NCI-H1105 (cell line): ENCODE measurements at regions not wholly inside any gene's neighbourhood (a gene's known extent, or its start where the extent isn't known, plus 50 kb on each side); places are given as distances from the start of the nearest gene placed in this dataset.
"Not testable (repeated sequence)": the region's sequence is repeated elsewhere in the genome, so short reads cannot be mapped to it uniquely, and the experiment has no call there.

ENCODE experiments used
- DNase-seq: peaks from one replicate; lab custom pipeline; 2025; lab: John Stamatoyannopoulos, UW

GRCh38 chr4:181821039-181822004, 421.9 kb upstream of the TENM3 start:
- no peak for DNase-seq

DNA sequence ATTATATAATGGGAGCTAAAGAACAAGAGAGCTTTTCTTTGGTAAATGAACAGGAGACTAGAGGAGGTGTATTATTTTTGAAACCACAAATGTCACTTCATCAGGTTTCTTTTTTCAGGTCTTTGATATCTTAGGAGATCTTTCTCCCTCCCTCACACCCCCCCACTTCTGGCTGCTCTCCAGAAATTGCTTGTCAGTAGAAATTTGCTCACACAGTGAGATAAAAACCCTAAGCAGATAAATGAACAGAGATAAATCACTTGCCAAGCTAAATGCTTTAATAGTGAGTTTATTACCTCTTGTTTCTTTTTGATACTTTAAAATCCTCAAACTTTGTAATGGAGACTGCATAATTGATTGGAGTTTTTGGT, 421.2 kb upstream of the TENM3 start:
- DNase-seq = peak; percentile 38

GRCh38 chr4:181823183-181823582, 420.0 kb upstream of the TENM3 start:
- DNase-seq = no peak

DNA sequence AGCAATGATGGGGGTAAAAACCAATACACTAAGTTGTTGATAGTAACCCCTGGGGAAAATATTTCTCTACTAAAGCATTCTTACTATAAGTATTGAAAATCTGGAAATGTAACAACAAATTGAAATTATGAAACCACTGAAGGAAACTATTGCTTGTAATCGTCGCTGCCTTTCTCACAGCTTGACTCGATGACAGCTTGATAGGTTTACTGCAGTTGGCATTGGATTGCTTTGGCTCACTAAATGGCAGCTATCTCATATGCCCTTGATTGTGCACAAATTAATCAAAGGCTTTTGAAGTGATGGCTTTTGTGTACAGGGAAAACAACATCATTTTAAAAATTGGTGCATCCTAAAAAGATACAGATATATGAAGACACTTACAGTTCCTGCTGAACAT, 419.6 kb upstream of the TENM3 start:
- DNase-seq = no peak

GRCh38 chr4:181825564-181825963, 417.6 kb upstream of the TENM3 start:
- DNase-seq = no peak

DNA sequence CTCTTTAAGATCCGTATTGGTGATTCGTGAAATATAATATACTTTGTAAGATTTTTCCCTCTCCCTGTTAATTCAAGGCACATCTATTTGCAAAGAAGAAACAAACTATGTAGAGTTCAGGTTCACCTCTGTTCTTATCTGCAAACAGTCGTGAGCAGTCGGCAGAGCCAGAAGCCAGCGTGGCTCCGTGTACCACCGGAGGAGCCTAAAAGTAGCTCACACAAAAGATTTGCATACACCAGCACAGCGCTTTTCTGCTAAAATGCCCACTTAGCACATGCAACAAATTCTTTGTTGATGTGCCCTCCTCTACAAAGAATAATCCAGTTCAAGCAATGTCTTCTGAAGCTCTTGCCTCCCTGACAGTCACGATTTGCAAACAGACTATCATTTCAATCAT, 416.0 kb upstream of the TENM3 start:
- no peak for DNase-seq

DNA sequence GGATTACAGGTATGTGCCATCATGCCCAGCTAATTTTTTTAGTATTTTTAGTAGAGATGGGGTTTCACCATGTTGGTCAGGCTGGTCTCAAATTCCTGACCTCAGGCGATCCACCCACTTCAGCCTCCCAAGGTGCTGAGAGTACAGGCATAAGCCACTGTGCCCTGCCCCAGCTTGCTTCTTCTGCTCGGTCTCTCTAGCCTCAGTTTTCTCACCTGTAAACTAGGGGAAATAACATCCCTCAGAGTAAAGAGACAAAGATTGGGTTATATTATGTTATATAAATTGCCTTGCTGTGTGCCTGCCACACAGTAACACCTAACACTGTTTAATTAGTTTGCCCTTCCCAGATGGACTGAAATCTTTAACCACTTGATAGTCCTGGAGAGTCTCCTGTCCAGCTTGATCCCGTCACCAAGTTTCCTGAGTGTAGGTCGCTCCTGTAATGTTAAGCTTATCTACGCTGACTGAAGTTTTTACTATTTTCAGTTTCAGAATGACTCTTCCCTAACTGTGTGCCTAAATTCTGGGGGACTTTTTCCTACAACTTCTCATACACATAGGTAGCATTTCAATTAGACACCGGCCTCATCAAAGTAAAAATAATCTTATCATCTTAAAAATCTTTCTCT, 412.7 kb upstream of the TENM3 start:
- DNase-seq = no peak

DNA sequence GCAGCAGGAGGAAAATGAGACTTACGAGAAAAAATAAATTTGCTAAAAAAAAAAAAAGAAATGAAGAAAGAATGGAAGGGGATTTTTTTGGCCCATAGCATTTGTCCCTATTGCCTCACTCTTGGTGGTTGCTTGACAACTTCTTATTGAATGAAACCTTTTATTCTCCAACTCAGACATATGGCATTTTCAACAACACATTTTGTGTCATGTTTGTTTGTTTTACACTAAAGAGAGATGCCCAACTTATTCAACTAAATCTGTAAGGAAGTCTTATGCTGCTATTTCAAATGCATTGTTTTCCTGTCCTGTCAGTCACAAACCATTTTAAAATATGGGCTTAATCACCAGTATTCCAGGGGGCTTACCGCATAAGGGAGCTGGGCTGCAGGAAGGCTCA, 409.1 kb upstream of the TENM3 start:
- no peak for DNase-seq

GRCh38 chr4:181835348-181835747, 407.9 kb upstream of the TENM3 start:
- DNase-seq = no peak

GRCh38 chr4:181838253-181838652, 404.9 kb upstream of the TENM3 start:
- DNase-seq = no peak

- not testable (repeated sequence) for DNase-seq
Observed at GRCh38 chr4:181843797-181844196, 399.4 kb upstream of the TENM3 start.

DNA sequence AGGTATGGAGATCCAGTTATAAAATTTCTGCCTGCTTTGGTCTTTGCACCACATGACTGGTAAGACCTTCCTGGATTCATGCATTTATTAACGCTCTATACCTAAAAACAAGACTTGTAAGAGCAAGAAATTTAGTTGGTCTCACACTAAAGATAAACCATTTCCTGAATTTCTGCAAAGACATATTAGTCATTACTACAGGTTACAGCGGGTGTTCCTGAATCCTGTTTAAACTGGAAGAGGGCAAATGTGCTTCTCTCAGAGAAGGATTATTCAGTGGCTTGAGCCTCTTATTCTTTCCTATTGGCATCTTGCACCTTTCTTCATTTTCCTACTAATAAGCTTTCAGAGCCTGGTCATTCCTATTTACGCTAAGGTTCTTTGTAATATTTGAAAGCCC, 397.6 kb upstream of the TENM3 start:
- no peak for DNase-seq

GRCh38 chr4:181846934-181847333, 396.3 kb upstream of the TENM3 start:
- no peak for DNase-seq

GRCh38 chr4:181848357-181848756, 394.8 kb upstream of the TENM3 start:
- no peak for DNase-seq

DNA sequence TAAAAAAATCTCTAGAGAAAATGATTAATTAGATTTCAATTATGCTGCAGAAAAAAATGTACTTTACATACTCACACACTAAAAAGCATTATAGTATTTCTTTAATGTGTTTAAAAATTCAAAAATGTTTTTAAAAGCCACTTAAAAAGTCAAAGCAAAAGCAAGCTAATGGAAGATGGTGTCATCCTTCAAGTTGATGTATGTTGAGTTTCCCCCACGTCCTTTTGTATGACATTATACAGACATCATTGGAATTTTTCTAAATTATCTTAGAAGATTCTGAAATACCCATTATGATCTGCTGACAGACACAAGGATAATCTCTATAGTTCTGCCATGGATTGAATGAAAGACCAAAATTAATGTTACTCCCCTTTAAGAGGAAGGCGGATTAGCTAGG, 393.7 kb upstream of the TENM3 start:
- DNase-seq = no peak

DNA sequence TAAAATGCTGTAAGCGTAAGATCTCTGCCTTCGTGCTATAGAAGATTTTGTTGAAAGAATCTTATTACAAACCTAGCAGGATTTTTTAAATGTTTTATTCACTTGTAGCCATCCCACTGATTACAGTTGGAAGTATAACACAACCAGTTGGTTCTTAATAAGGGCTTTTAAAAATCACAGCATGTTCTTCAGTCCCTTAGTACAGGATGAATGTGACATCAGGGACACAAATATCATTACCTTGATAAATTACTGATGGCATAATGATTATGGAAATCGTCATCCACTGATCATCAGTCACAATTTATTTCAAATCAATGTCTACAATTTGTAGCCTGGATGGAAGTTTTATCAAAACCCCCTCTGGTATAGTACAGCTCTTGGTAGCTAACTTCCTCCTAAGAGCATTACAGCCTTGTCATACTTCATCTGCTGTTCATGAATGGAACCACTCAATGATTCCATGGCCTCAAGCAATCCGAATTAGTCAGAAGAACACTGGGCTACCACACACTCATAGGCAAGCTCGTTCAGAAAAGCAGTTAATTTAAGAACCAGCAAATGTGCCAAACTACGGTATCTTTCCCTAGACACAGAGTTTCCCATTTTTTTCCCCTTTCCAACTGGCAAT, 389.2 kb upstream of the TENM3 start:
- no peak for DNase-seq

DNA sequence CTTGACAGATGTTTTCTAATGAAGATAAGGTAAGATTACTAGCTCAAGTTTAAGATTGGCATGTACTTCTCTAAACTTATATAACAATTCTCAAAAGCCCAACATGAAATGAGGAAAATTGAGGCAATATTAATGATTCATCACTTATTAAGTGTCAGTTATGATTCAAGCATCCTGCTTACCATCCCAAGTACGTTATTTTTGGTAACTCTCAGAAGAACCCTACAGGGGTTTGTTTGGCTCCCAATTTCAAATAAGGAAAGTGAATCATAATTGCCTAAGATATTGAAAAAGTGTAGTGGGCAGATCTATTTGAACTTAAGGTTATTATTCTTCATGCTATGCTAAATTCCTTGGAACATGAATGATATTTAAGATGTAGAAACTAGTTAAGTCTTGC, 387.9 kb upstream of the TENM3 start:
- no peak for DNase-seq

DNA sequence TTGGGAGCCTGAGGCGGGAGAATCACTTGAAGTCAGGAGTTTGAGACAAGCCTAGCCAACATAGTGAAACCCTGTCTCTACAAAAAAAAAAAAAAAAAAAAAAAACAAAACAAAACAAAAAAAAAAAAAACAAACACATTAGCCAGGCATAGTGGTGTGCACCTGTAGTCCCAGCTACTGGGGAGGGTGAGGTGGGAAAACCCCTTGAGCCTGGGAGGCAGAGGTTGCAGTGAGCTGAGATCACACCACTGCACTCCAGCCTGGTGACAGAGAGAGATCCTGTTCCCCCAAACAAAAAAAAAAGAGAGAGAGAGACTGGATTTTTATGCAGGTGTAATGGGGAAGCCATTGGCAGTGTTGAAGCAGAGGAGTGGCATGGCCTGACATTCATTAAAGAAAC, 385.7 kb upstream of the TENM3 start:
- DNase-seq = not testable (repeated sequence)

DNA sequence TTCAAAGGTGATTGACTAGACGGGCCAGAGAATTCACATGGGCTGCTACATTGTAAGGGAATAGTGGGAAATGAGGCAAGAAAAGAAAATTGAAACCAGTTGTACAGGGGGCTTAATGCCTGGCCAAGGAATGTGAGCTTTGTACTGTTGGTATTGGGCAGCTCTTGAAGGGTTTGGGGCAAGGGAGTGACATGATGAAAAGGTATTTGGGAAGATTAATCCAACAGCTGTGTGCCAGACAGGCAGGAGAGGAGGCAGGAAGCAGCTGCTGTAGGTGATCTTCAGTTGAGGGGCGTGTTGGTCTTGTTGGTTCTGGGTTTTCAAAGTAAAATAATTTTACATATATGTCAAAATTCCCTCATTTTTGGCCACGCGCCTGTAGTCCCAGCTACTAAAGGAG, 384.5 kb upstream of the TENM3 start:
- no peak for DNase-seq

GRCh38 chr4:181859439-181859838, 383.8 kb upstream of the TENM3 start:
- no peak for DNase-seq

DNA sequence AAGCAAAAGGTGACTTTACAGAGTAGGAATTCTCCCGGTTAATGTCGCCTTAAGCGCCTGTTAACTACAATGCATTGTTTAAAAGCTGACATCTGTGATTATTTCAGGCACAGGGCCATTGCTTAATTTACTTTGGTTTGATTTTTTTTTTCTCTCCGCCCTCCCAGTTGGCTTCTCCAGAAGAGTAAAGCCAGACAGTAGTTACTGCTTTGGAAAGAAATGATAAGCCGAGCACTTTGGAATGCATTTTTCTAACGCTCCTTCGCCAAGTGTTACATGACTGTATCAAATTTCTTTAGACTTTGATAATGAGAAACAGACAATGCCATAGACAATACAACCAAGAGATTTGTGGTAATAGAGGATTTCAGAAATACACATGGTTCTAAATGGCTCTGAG, 383.0 kb upstream of the TENM3 start:
- no peak for DNase-seq

- DNase-seq = no peak
Observed at GRCh38 chr4:181860668-181861067, 382.5 kb upstream of the TENM3 start.

GRCh38 chr4:181863856-181864255, 379.3 kb upstream of the TENM3 start:
- DNase-seq = no peak
